Type B pancreatic cell (in vitro differentiated cells): ENCODE measurements at regions not wholly inside any gene's neighbourhood (a gene's known extent, or its start where the extent isn't known, plus 50 kb on each side); places are given as distances from the start of the nearest gene placed in this dataset.

Experiments
- DNase-seq: peaks from one replicate; pipeline ENCODE4 v3.0.0; 2021; ENCODE audit warnings: mixed read lengths; ENCODE audit not compliant: unreplicated experiment; ENCODE audit errors: extremely low spot score
- H3K27ac Mint-ChIP-seq: 2 replicates; pipeline ENCODE4 v1.8.0; 2021; ENCODE audit warnings: mild to moderate bottlenecking, mixed read lengths
- H3K27me3 Mint-ChIP-seq: 2 replicates; pipeline ENCODE4 v1.8.0; 2021; ENCODE audit warnings: mixed read lengths
- H3K36me3 Mint-ChIP-seq: 2 replicates; pipeline ENCODE4 v1.8.0; 2021; ENCODE audit warnings: mixed read lengths
- H3K4me1 Mint-ChIP-seq: one replicate; pipeline ENCODE4 v1.8.0; 2021; ENCODE audit warnings: mixed read lengths; ENCODE audit not compliant: unreplicated experiment
- H3K4me3 Mint-ChIP-seq: 2 replicates; pipeline ENCODE4 v1.8.0; 2021; ENCODE audit warnings: mild to moderate bottlenecking, mixed read lengths
- H3K9me3 Mint-ChIP-seq: 2 replicates; pipeline ENCODE4 v1.8.0; 2021; ENCODE audit warnings: mixed read lengths
- CTCF ChIP-seq: fragments of 200-600 bp; sonication (generic); conservative IDR thresholded peaks from 2 replicates; pipeline ENCODE4 v1.5.0; 2021; ENCODE audit warnings: antibody characterized with exemption, mild to moderate bottlenecking

- H3K27me3 Mint-ChIP-seq, result no peaks in the 10 kb centered on the region
- H3K4me1 Mint-ChIP-seq, result no peaks in the 10 kb centered on the region
- no peak for TF ChIP-seq CTCF
- no peak overlapping the region for H3K4me3 Mint-ChIP-seq
- no peak overlapping the region for H3K27ac Mint-ChIP-seq
- DNase-seq, result no peak
- H3K9me3 Mint-ChIP-seq, result no peaks in the 10 kb centered on the region
- H3K36me3 Mint-ChIP-seq, result no peaks in the 10 kb centered on the region
These were observed 101.0 kb downstream of the MRPL39 start for GRCh38 chr21:25506261-25506660.

DNA sequence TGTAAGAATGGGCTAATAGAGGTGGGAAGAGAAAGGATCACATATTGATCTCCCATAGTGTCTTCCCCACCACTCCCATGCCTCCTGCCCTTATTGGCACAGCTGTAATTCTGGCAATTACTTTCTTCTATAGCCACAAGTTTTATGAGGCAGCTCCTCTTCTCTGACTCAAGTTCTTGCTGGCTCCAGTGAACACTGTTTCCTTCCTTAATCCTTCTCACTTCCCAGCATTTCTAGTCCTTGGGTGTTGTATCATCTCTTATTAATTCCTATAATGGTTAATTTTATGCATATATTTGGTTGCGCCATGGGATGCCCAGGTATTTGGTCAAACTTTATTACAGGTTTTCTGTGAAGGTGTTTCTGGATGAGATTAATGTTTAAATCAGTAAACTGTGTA, 103.3 kb downstream of the MRPL39 start:
- no peak for DNase-seq
- no peak for TF ChIP-seq CTCF
- Mint-ChIP-seq H3K4me3 (no peak overlapping the region), H3K36me3 (no peaks in the 10 kb centered on the region), H3K9me3 (no peaks in the 10 kb centered on the region), H3K27me3 (no peaks in the 10 kb centered on the region), H3K4me1 (no peaks in the 10 kb centered on the region), H3K27ac (no peak overlapping the region)

GRCh38 chr21:25501996-25502665, 105.2 kb downstream of the MRPL39 start:
- no peaks in the 10 kb centered on the region for H3K36me3 Mint-ChIP-seq
- no peak for DNase-seq
- H3K9me3 Mint-ChIP-seq, result no peaks in the 10 kb centered on the region
- H3K27me3 Mint-ChIP-seq, result no peaks in the 10 kb centered on the region
- no peak for TF ChIP-seq CTCF
- H3K27ac Mint-ChIP-seq, result no peak overlapping the region
- no peak overlapping the region for H3K4me3 Mint-ChIP-seq
- H3K4me1 Mint-ChIP-seq, result no peaks in the 10 kb centered on the region

GRCh38 chr21:25501462-25501861, 105.8 kb downstream of the MRPL39 start:
- Mint-ChIP-seq H3K36me3 (no peaks in the 10 kb centered on the region), H3K4me3 (no peak overlapping the region), H3K27ac (no peak overlapping the region), H3K9me3 (no peaks in the 10 kb centered on the region), H3K27me3 (no peaks in the 10 kb centered on the region), H3K4me1 (no peaks in the 10 kb centered on the region)
- DNase-seq, result no peak
- no peak for TF ChIP-seq CTCF

- DNase-seq, result no peak
- Mint-ChIP-seq H3K27ac (no peak overlapping the region), H3K4me3 (no peak overlapping the region), H3K4me1 (no peaks in the 10 kb centered on the region), H3K9me3 (no peaks in the 10 kb centered on the region), H3K36me3 (no peaks in the 10 kb centered on the region), H3K27me3 (no peaks in the 10 kb centered on the region)
- TF ChIP-seq CTCF, result no peak
These were observed 106.7 kb downstream of the MRPL39 start for GRCh38 chr21:25500598-25500997.
